ENCODE measurements at regions not wholly inside any gene's neighbourhood (a gene's known extent, or its start where the extent isn't known, plus 50 kb on each side); places are given as distances from the start of the nearest gene placed in this dataset.
"Not testable (repeated sequence)": the region's sequence is repeated elsewhere in the genome, so short reads cannot be mapped to it uniquely, and the experiment has no call there.

DNA sequence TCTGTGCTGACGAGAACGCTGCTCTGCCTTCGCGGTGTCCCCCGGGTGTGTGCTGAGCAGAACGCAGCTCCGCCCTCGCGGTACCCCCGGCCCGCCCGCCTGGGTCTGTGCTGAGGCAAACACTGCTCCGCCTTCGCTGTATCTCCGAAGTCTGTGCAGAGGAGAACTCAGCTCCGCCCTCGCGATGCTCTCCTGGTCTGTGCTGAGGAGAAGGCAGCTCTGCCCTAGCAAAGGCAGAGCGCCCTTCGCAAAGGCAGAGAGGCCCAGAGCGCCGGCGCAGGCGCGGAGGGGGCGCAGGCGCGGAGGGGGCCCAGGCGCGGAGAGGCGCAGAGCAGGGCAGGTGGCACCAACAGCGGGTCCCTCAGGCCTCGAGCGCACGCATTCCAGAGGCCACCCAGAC lies 1503.6 kb downstream of the FOXD4L5 start:
- TF ChIP-seq, protein P1, sequence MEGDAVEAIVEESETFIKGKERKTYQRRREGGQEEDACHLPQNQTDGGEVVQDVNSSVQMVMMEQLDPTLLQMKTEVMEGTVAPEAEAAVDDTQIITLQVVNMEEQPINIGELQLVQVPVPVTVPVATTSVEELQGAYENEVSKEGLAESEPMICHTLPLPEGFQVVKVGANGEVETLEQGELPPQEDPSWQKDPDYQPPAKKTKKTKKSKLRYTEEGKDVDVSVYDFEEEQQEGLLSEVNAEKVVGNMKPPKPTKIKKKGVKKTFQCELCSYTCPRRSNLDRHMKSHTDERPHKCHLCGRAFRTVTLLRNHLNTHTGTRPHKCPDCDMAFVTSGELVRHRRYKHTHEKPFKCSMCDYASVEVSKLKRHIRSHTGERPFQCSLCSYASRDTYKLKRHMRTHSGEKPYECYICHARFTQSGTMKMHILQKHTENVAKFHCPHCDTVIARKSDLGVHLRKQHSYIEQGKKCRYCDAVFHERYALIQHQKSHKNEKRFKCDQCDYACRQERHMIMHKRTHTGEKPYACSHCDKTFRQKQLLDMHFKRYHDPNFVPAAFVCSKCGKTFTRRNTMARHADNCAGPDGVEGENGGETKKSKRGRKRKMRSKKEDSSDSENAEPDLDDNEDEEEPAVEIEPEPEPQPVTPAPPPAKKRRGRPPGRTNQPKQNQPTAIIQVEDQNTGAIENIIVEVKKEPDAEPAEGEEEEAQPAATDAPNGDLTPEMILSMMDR (IDR thresholded peaks at IDR 0.05; ENCODE audit: poor library complexity, severe bottlenecking) = not testable (repeated sequence)
- not testable (repeated sequence) for TF ChIP-seq MXI1 (conservative IDR thresholded peaks at IDR 0.05; ENCODE audit: poor library complexity, severe bottlenecking); TAF1 (IDR thresholded peaks at IDR 0.05; ENCODE audit: low read depth); POLR2AphosphoS5 (IDR thresholded peaks at IDR 0.05); SMC3 (conservative IDR thresholded peaks at IDR 0.05; ENCODE audit: poor library complexity); EZH2 (IDR thresholded peaks at IDR 0.05; ENCODE audit: borderline replicate concordance, insufficient read depth, low read length, poor library complexity, severe bottlenecking); RAD21 (conservative IDR thresholded peaks at IDR 0.05); EP300 (conservative IDR thresholded peaks at IDR 0.05; ENCODE audit: poor library complexity, severe bottlenecking)
- TF ChIP-seq, protein P2, sequence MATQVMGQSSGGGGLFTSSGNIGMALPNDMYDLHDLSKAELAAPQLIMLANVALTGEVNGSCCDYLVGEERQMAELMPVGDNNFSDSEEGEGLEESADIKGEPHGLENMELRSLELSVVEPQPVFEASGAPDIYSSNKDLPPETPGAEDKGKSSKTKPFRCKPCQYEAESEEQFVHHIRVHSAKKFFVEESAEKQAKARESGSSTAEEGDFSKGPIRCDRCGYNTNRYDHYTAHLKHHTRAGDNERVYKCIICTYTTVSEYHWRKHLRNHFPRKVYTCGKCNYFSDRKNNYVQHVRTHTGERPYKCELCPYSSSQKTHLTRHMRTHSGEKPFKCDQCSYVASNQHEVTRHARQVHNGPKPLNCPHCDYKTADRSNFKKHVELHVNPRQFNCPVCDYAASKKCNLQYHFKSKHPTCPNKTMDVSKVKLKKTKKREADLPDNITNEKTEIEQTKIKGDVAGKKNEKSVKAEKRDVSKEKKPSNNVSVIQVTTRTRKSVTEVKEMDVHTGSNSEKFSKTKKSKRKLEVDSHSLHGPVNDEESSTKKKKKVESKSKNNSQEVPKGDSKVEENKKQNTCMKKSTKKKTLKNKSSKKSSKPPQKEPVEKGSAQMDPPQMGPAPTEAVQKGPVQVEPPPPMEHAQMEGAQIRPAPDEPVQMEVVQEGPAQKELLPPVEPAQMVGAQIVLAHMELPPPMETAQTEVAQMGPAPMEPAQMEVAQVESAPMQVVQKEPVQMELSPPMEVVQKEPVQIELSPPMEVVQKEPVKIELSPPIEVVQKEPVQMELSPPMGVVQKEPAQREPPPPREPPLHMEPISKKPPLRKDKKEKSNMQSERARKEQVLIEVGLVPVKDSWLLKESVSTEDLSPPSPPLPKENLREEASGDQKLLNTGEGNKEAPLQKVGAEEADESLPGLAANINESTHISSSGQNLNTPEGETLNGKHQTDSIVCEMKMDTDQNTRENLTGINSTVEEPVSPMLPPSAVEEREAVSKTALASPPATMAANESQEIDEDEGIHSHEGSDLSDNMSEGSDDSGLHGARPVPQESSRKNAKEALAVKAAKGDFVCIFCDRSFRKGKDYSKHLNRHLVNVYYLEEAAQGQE (IDR thresholded peaks at IDR 0.05; ENCODE audit: borderline replicate concordance) = not testable (repeated sequence)
